SK-N-MC (cell line): ENCODE measurements at regions not wholly inside any gene's neighbourhood (a gene's known extent, or its start where the extent isn't known, plus 50 kb on each side); places are given as distances from the start of the nearest gene placed in this dataset.
"Not testable (repeated sequence)": the region's sequence is repeated elsewhere in the genome, so short reads cannot be mapped to it uniquely, and the experiment has no call there.

Experiments
- DNase-seq: peaks from one replicate; pipeline ENCODE4 v3.0.0-alpha.2; 2011; ENCODE audit warnings: low read depth, low spot score
- H3K27ac ChIP-seq: fragments of 200-600 bp; sonication (generic); 2 replicates; pipeline ENCODE4 v1.5.1; 2016; ENCODE audit warnings: mixed run types
- H3K36me3 ChIP-seq: fragments of 200-600 bp; sonication (generic); 2 replicates; pipeline ENCODE4 v1.6.1; 2017; ENCODE audit warnings: antibody characterized with exemption, low read length, mixed read lengths; ENCODE audit not compliant: insufficient read depth
- H3K4me3 ChIP-seq: fragments of 200-600 bp; sonication (generic); 2 replicates; pipeline ENCODE4 v1.5.1; 2016
- H3K9ac ChIP-seq: fragments of 200-600 bp; sonication (generic); 2 replicates; pipeline ENCODE4 v1.8.0; 2017; ENCODE audit warnings: mixed run types, mixed read lengths; ENCODE audit not compliant: insufficient read length
- H3K9me3 ChIP-seq: fragments of 200-600 bp; sonication (generic); 2 replicates; pipeline ENCODE4 v1.6.1; 2017; ENCODE audit warnings: low read depth, mild to moderate bottlenecking, antibody characterized with exemption, low read length, moderate library complexity, mixed read lengths
- EZH2 ChIP-seq: fragments of 200-600 bp; sonication (generic); IDR thresholded peaks from one replicate; pipeline ENCODE4 v1.6.1; 2017; ENCODE audit warnings: antibody characterized with exemption
- FOXP2 ChIP-seq: optimal IDR thresholded peaks from 2 replicates; pipeline ENCODE3; 2011; ENCODE audit warnings: mild to moderate bottlenecking, moderate library complexity; ENCODE audit not compliant: insufficient read depth; ENCODE audit errors: extremely low read length, control extremely low read depth
- POLR2AphosphoS5 ChIP-seq: IDR thresholded peaks from 2 replicates; pipeline ENCODE4 v1.6.1; 2012; ENCODE audit warnings: mild to moderate bottlenecking, low read depth, low read length, borderline replicate concordance

DNA sequence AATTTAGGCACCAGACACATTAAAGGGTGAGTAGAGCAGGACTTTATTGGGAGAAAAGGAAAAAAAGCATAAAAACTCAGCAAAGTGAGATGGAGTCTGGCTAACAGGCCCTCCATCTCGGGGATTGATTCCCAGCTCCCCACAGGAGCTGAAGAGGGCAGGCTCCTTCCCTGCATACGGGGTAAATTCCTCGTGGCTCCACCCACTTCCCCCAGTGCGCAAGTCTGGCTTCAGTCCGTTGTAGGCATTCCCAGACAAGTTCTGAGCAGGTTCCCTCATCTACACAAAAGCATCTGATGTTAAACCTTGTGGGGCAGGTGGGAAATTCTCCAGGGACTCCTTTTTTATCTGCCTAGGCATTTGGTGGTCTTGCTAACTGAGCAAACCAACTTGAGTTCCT lies 722.6 kb downstream of the ZNF385D start:
- H3K9me3 ChIP-seq = no peaks in the 10 kb centered on the region
- TF ChIP-seq FOXP2 = no peak
- no peak for TF ChIP-seq EZH2
- no peak for TF ChIP-seq POLR2AphosphoS5
- H3K4me3 ChIP-seq = no peak overlapping the region
- H3K36me3 ChIP-seq = no peaks in the 10 kb centered on the region
- H3K9ac ChIP-seq = no peak overlapping the region
- H3K27ac ChIP-seq = no peak overlapping the region
- DNase-seq = no peak

DNA sequence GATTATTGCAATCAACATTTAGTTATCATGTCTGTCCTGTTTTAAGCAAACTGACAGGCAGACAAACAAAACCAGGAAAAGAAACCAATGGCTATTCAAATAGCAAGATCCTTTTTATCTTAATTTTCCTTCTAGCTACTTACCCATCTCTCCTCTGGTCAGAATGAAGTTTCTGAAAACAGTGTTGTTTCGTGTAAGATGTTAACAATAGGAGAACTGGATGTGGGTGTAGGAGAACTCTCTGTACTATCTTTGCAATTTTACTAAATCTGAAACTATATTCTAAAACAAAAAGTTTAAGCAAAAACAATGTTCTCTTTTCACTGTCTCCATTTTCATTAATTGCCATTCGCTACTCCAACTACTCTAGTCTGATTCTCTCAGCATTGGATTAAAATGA lies 726.4 kb downstream of the ZNF385D start:
- no peak overlapping the region for H3K4me3 ChIP-seq
- no peak for DNase-seq
- no peak overlapping the region for H3K9ac ChIP-seq
- H3K9me3 ChIP-seq = no peaks in the 10 kb centered on the region
- no peak for TF ChIP-seq EZH2
- no peak for TF ChIP-seq POLR2AphosphoS5
- TF ChIP-seq FOXP2 = no peak
- H3K27ac ChIP-seq = no peak overlapping the region
- H3K36me3 ChIP-seq = no peaks in the 10 kb centered on the region

DNA sequence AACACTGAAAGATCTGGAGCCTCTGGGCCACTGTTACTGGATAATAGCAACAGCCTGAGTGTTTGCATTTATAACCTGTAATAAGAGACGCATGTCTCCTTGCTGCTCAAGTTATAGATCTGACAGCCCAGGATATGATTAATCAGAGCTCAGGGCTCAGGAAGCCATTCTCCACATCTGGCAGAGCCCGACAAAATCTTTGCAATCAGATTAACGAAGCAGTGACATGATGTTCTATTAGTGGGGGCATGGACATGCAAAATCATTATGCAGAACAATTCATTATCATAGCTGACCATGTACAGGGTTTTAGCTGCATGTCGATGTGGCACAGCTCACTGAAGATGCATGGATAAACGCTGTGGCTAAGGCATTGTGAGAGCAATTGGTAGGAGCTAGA lies 730.3 kb downstream of the ZNF385D start:
- no peak overlapping the region for H3K4me3 ChIP-seq
- no peak for DNase-seq
- H3K9ac ChIP-seq = no peak overlapping the region
- no peak overlapping the region for H3K27ac ChIP-seq
- H3K36me3 ChIP-seq = no peaks in the 10 kb centered on the region
- H3K9me3 ChIP-seq = no peaks in the 10 kb centered on the region
- TF ChIP-seq EZH2 = no peak
- no peak for TF ChIP-seq FOXP2
- TF ChIP-seq POLR2AphosphoS5 = no peak

DNA sequence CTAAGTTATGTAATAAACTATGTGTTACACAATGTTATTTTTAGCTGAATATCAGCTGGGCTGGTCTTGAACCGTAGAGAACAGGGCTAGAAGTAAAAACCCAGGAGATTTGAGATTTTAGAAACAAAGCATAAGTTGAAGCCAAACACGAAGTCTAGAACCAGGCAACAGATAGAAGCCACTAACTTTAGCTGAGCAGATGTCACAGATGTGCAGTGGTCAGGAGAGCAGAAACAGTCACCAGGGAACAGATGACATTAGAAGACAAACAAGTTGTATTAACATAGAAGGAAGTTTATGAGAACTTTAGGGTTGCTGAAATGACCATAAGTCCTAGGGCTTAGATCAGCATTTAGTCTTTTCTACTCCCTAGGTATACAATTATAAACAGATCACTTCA lies 731.0 kb downstream of the ZNF385D start:
- no peak overlapping the region for H3K9ac ChIP-seq
- H3K27ac ChIP-seq = no peak overlapping the region
- no peak for DNase-seq
- H3K36me3 ChIP-seq = no peaks in the 10 kb centered on the region
- TF ChIP-seq POLR2AphosphoS5 (no peak), FOXP2 (no peak), EZH2 (no peak)
- no peaks in the 10 kb centered on the region for H3K9me3 ChIP-seq
- H3K4me3 ChIP-seq = no peak overlapping the region

DNA sequence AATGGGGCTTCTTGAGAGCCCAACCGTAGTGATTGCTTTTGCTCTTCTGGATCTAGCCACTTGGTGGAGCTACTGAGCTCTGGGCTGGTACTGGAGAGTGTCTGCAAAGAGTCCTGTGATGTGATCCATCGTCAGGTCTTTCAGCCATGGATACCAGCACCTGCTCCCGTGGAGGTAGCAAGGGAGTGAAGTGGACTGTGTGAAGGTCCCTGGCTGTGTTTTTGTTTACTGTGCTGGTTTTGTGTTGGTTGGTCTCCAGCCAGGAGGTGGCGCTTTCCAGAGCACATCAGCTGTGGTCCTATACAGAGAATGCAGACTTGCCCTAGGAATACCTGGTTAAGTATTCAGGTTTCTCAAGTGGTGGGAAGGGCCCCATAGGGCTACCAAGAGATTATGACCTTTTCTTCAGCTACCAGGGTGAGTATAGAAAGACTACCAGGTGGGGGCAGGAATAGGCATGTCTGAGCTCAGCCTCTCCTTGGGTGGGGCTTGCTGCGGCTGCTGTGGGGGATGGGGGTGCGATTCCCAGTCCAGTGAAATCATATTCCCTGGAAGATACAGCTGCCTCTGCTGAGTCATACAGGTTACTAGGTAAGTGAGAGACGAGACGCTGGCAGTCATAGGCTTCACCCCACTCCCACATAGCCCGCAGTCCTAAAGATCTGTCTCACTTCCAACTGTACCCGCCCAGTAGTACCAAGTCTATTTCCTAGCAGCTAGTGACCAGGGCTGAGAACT lies 733.7 kb downstream of the ZNF385D start:
- H3K27ac ChIP-seq = no peak overlapping the region
- no peaks in the 10 kb centered on the region for H3K9me3 ChIP-seq
- no peaks in the 10 kb centered on the region for H3K36me3 ChIP-seq
- no peak overlapping the region for H3K9ac ChIP-seq
- TF ChIP-seq FOXP2 = no peak
- no peak for DNase-seq
- no peak overlapping the region for H3K4me3 ChIP-seq

GRCh38 chr3:21013566-21013965 lies 737.4 kb downstream of the ZNF385D start:
- no peak for DNase-seq
- no peak for TF ChIP-seq POLR2AphosphoS5
- TF ChIP-seq FOXP2 = no peak
- no peak for TF ChIP-seq EZH2
- Histone ChIP-seq H3K4me3 (no peak overlapping the region), H3K9me3 (no peaks in the 10 kb centered on the region), H3K36me3 (no peaks in the 10 kb centered on the region), H3K27ac (no peak overlapping the region), H3K9ac (no peak overlapping the region)

GRCh38 chr3:20999661-21000060 lies 751.3 kb downstream of the ZNF385D start:
- no peaks in the 10 kb centered on the region for H3K9me3 ChIP-seq
- no peaks in the 10 kb centered on the region for H3K36me3 ChIP-seq
- no peak overlapping the region for H3K4me3 ChIP-seq
- H3K9ac ChIP-seq = no peak overlapping the region
- no peak overlapping the region for H3K27ac ChIP-seq
- TF ChIP-seq POLR2AphosphoS5 (no peak), EZH2 (no peak)
- DNase-seq = no peak

DNA sequence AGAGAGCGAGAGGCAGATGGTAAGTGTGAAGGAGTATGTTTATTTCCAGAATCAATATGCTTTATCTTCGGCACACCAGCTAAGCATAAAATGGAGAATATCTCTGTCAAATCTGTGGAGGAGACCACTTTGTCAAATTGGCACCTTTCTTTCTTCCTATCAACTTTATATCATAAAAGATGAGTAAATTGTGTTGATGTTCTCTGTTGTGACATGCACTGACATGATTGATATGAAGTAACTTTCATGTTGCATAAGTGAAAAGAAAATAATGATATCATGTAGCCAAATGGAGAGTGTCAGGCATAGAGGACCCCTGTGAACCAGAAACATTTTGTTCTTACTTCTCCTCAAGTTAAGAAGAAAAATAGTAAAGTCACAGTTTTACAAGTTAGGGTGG lies 753.8 kb downstream of the ZNF385D start:
- H3K9me3 ChIP-seq = no peaks in the 10 kb centered on the region
- H3K36me3 ChIP-seq = no peaks in the 10 kb centered on the region
- no peak overlapping the region for H3K27ac ChIP-seq
- DNase-seq = no peak
- TF ChIP-seq POLR2AphosphoS5 = no peak
- no peak for TF ChIP-seq EZH2
- TF ChIP-seq FOXP2 = no peak
- H3K4me3 ChIP-seq = no peak overlapping the region
- H3K9ac ChIP-seq = no peak overlapping the region

DNA sequence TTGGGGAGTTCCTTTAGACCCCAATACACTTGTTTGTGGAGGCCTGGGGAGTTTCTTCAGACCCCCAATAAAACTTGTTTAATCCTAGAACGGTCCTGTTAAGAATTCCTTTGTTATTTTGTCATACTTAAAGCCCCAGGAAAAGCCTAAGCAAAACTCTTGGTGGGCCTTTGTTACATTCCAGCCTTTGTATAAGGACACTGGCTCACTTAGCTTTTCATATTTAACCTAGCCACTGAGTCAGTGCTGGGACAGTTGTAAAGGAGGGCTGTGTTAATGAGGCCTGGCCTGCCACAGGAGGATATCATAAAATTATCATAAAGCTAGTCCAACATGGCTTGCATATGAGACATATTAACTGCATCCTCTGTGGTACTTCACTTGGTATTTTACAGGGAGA lies 760.1 kb downstream of the ZNF385D start:
- H3K4me3 ChIP-seq = no peak overlapping the region
- H3K9ac ChIP-seq = no peak overlapping the region
- no peaks in the 10 kb centered on the region for H3K9me3 ChIP-seq
- no peaks in the 10 kb centered on the region for H3K36me3 ChIP-seq
- TF ChIP-seq POLR2AphosphoS5 (no peak), EZH2 (no peak), FOXP2 (no peak)
- no peak overlapping the region for H3K27ac ChIP-seq
- DNase-seq = no peak

DNA sequence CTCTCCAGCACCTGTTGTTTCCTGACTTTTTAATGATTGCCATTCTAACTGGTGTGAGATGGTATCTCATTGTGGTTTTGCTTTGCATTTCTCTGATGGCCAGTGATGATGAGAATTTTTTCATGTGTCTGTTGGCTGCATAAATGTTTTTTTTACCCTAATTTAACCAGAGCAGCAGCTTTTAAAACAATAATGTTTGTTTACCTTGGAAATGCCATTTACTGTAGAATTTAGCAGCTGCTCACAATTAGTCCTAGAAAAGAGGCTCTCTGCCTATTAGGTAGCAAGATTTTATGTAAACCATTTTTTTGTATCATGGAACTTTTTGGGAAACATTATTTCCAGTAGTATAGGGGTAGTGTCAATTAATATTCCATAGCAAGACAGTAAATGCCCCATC lies 761.4 kb downstream of the ZNF385D start:
- DNase-seq, H3K9ac ChIP-seq, H3K9me3 ChIP-seq, H3K36me3 ChIP-seq, H3K4me3 ChIP-seq, H3K27ac ChIP-seq: not testable (repeated sequence)
